ENCODE measurements at regions not wholly inside any gene's neighbourhood (a gene's known extent, or its start where the extent isn't known, plus 50 kb on each side); places are given as distances from the start of the nearest gene placed in this dataset.

GRCh38 chr5:93924628-93925027 lies 183.2 kb upstream of the POU5F2 start:
- ChIA-PET CTCF (interaction anchor here (0.5 to 2.4 kb wide), 4 partner anchors 9 to 770 kb away, joined by 3 to 7 read pairs (median 4); no protein-coding TSS in a partner anchor), POLR2A (interaction anchor here (0.8 to 2.0 kb wide), 3 partner anchors 11 to 694 kb away, joined by 3 to 6 read pairs (median 5); partner anchors contain the start of genes KIAA0825 and SLF1)
- no peaks in the 10 kb centered on the region for H3K27me3 Mint-ChIP-seq (ENCODE audit: insufficient read depth, unreplicated experiment)
- H3K9me3 Mint-ChIP-seq (ENCODE audit: unreplicated experiment): no peaks in the 10 kb centered on the region
- peaks cover 30% of the 10 kb centered on the region for H3K4me1 Mint-ChIP-seq (ENCODE audit: insufficient read depth, unreplicated experiment)
- no peak for TF ChIP-seq CTCF (IDR thresholded peaks at IDR 0.05; ENCODE audit: unreplicated experiment)
- peak overlapping the region; percentile 2 for H3K27ac Mint-ChIP-seq (ENCODE audit: low read depth, unreplicated experiment)
- intact Hi-C loops (cut with micrococcal nuclease): no loop called here
- DNase-seq (ENCODE audit: unreplicated experiment): peak; percentile 46
- BruUV-seq (replicated peaks): no TSS peak
- H3K4me3 Mint-ChIP-seq (ENCODE audit: unreplicated experiment): no peak overlapping the region
- H3K36me3 Mint-ChIP-seq (ENCODE audit: insufficient read depth, unreplicated experiment): no peaks in the 10 kb centered on the region

- CTCF ChIA-PET: no interaction called here
- Mint-ChIP-seq H3K36me3 (ENCODE audit: insufficient read depth, unreplicated experiment) (no peaks in the 10 kb centered on the region), H3K27ac (ENCODE audit: low read depth, unreplicated experiment) (no peak overlapping the region), H3K4me3 (ENCODE audit: unreplicated experiment) (no peak overlapping the region), H3K9me3 (ENCODE audit: unreplicated experiment) (no peaks in the 10 kb centered on the region), H3K4me1 (ENCODE audit: insufficient read depth, unreplicated experiment) (peaks cover 27% of the 10 kb centered on the region), H3K27me3 (ENCODE audit: insufficient read depth, unreplicated experiment) (no peaks in the 10 kb centered on the region)
- no peak for TF ChIP-seq CTCF (IDR thresholded peaks at IDR 0.05; ENCODE audit: unreplicated experiment)
- intact Hi-C loops (cut with micrococcal nuclease): no loop called here
- BruUV-seq (replicated peaks): no TSS peak
- DNase-seq (ENCODE audit: unreplicated experiment): no peak
- POLR2A ChIA-PET: no interaction called here
Observed at GRCh38 chr5:93922551-93922950, 181.2 kb upstream of the POU5F2 start.

GRCh38 chr5:93921001-93921400 lies 179.6 kb upstream of the POU5F2 start:
- BruUV-seq (replicated peaks): no TSS peak
- POLR2A ChIA-PET: no interaction called here
- intact Hi-C loops (cut with micrococcal nuclease): no loop called here

GRCh38 chr5:93916872-93917271 lies 175.5 kb upstream of the POU5F2 start:
- Mint-ChIP-seq H3K36me3 (ENCODE audit: insufficient read depth, unreplicated experiment) (no peaks in the 10 kb centered on the region), H3K4me3 (ENCODE audit: unreplicated experiment) (no peak overlapping the region), H3K4me1 (ENCODE audit: insufficient read depth, unreplicated experiment) (no peaks in the 10 kb centered on the region), H3K27ac (ENCODE audit: low read depth, unreplicated experiment) (no peak overlapping the region), H3K27me3 (ENCODE audit: insufficient read depth, unreplicated experiment) (no peaks in the 10 kb centered on the region), H3K9me3 (ENCODE audit: unreplicated experiment) (no peaks in the 10 kb centered on the region)
- POLR2A ChIA-PET: no interaction called here
- no TSS peak for BruUV-seq (replicated peaks)
- DNase-seq (ENCODE audit: unreplicated experiment): no peak
- CTCF ChIA-PET: interaction anchor here (0.7 to 1.6 kb wide), 5 partner anchors 19 to 336 kb away, joined by 3 to 4 read pairs (median 3); no protein-coding TSS in a partner anchor
- no peak for TF ChIP-seq CTCF (IDR thresholded peaks at IDR 0.05; ENCODE audit: unreplicated experiment)
- intact Hi-C loops (cut with micrococcal nuclease): loop anchor here (10.0 kb wide), 2 partner anchors 292 to 1992 kb away; no protein-coding TSS in a partner anchor

More at GRCh38 chr5:93921001-93921400, 179.6 kb upstream of the POU5F2 start:
- Mint-ChIP-seq H3K36me3 (ENCODE audit: insufficient read depth, unreplicated experiment) (no peaks in the 10 kb centered on the region), H3K27me3 (ENCODE audit: insufficient read depth, unreplicated experiment) (no peaks in the 10 kb centered on the region), H3K4me1 (ENCODE audit: insufficient read depth, unreplicated experiment) (peaks cover 16% of the 10 kb centered on the region), H3K4me3 (ENCODE audit: unreplicated experiment) (no peak overlapping the region), H3K27ac (ENCODE audit: low read depth, unreplicated experiment) (no peak overlapping the region), H3K9me3 (ENCODE audit: unreplicated experiment) (no peaks in the 10 kb centered on the region)
- no peak for DNase-seq (ENCODE audit: unreplicated experiment)
- TF ChIP-seq CTCF (IDR thresholded peaks at IDR 0.05; ENCODE audit: unreplicated experiment): no peak
- CTCF ChIA-PET: no interaction called here

Data from MCF 10A (cell line).